HEK293 (cell line): ENCODE measurements at regions not wholly inside any gene's neighbourhood (a gene's known extent, or its start where the extent isn't known, plus 50 kb on each side); places are given as distances from the start of the nearest gene placed in this dataset.

Experiments
- CTCF ChIA-PET: fragments of 350-600 bp; formaldehyde crosslinking; extraction: SDS; loops from one replicate; lab custom pipeline; 2021; ENCODE audit warnings: antibody characterized with exemption; lab: Yijun Ruan, JAX
- POLR2A ChIA-PET: fragments of 300-600 bp; formaldehyde crosslinking; extraction: SDS; loops from one replicate; lab custom pipeline; 2020; ENCODE audit warnings: antibody characterized with exemption, inconsistent platforms; lab: Yijun Ruan, JAX
- H3K27ac ChIP-seq: fragments of 200-500 bp; sonication (Bioruptor generic); 2 replicates; pipeline ENCODE4 v1.5.1; 2014; ENCODE audit warnings: low read depth, low read length, control low read depth, inconsistent platforms; ENCODE audit errors: extremely low read depth
- H3K36me3 ChIP-seq, 2 experiments: fragments of 200-500 bp in 1 of 2; sonication (Bioruptor generic) in 1 of 2; 1 replicate in 1 of 2; 2 replicates in 1 of 2; pipeline ENCODE4 v1.5.1; 2014 to 2017; ENCODE audit warnings: inconsistent platforms in 2 of 2, low read length in 2 of 2; ENCODE audit not compliant: control insufficient read depth in 2 of 2, insufficient read depth in 1 of 2
- H3K4me1 ChIP-seq: fragments of 200-500 bp; sonication (Bioruptor generic); 2 replicates; pipeline ENCODE4 v1.5.1; 2014; ENCODE audit warnings: mild to moderate bottlenecking, low read length, inconsistent platforms; ENCODE audit not compliant: control insufficient read depth, insufficient read depth
- H3K4me3 ChIP-seq: 2 replicates; pipeline ENCODE4 v1.5.1; 2011; ENCODE audit warnings: low read depth, mild to moderate bottlenecking, control low read depth, low read length, moderate library complexity
- H3K9me3 ChIP-seq: fragments of 200-500 bp; sonication (Bioruptor generic); 2 replicates; pipeline ENCODE4 v1.5.1; 2014; ENCODE audit warnings: low read depth, low read length, inconsistent platforms; ENCODE audit not compliant: control insufficient read depth, insufficient read depth
- HOXA7 ChIP-seq: sonication (generic); formaldehyde crosslinking; IDR thresholded peaks from 2 replicates; pipeline ENCODE4 v1.8.1; 2022; ENCODE audit warnings: missing genetic modification reagents, borderline replicate concordance
- HOXC10 ChIP-seq: sonication (generic); formaldehyde crosslinking; IDR thresholded peaks from 2 replicates; pipeline ENCODE4 v1.8.1; 2023; ENCODE audit warnings: mild to moderate bottlenecking, missing genetic modification reagents
- ZBTB20 ChIP-seq: fragments of 450-650 bp; formaldehyde crosslinking; IDR thresholded peaks from 2 replicates; pipeline ENCODE4 v1.5.1; 2016; ENCODE audit warnings: missing biosample characterization, missing genetic modification characterization
- ZBTB21 ChIP-seq: fragments of 450-650 bp; formaldehyde crosslinking; IDR thresholded peaks from 2 replicates; pipeline ENCODE4 v1.5.1; 2017; ENCODE audit warnings: missing biosample characterization, missing genetic modification characterization
- ZNF112 ChIP-seq: fragments of 450-650 bp; formaldehyde crosslinking; IDR thresholded peaks from 2 replicates; pipeline ENCODE4 v1.5.0; 2017; ENCODE audit warnings: missing biosample characterization, missing genetic modification characterization
- ZNF184 ChIP-seq: fragments of 450-650 bp; IDR thresholded peaks from 2 replicates; pipeline ENCODE4 v1.5.1; 2018; ENCODE audit warnings: missing biosample characterization, mild to moderate bottlenecking, missing genetic modification characterization
- ZNF266 ChIP-seq: fragments of 450-650 bp; formaldehyde crosslinking; IDR thresholded peaks from 2 replicates; pipeline ENCODE4 v1.5.1; 2016; ENCODE audit warnings: missing biosample characterization, missing genetic modification characterization, low read depth
- ZNF341 ChIP-seq: fragments of 450-650 bp; formaldehyde crosslinking; IDR thresholded peaks from 2 replicates; pipeline ENCODE4; 2016; ENCODE audit warnings: low read depth, missing biosample characterization, missing genetic modification characterization
- ZNF354C ChIP-seq: fragments of 450-650 bp; formaldehyde crosslinking; IDR thresholded peaks from 2 replicates; pipeline ENCODE4 v1.5.1; 2016; ENCODE audit warnings: missing biosample characterization, missing genetic modification characterization, low read depth, borderline replicate concordance
- ZNF391 ChIP-seq: fragments of 450-650 bp; formaldehyde crosslinking; IDR thresholded peaks from 2 replicates; pipeline ENCODE4 v1.5.1; 2016; ENCODE audit warnings: low read depth, missing biosample characterization, missing genetic modification characterization, borderline replicate concordance
- ZNF510 ChIP-seq: fragments of 450-650 bp; formaldehyde crosslinking; IDR thresholded peaks from 2 replicates; pipeline ENCODE4 v1.5.1; 2018; ENCODE audit warnings: mild to moderate bottlenecking, missing genetic modification characterization, missing biosample characterization; ENCODE audit not compliant: insufficient replicate concordance
- ZNF585B ChIP-seq: fragments of 450-650 bp; formaldehyde crosslinking; IDR thresholded peaks from 2 replicates; pipeline ENCODE4 v1.5.1; 2016; ENCODE audit warnings: missing biosample characterization, missing genetic modification characterization
- ZNF664 ChIP-seq: fragments of 450-650 bp; formaldehyde crosslinking; IDR thresholded peaks from 2 replicates; pipeline ENCODE4 v1.5.1; 2016; ENCODE audit warnings: missing biosample characterization, missing genetic modification characterization
- ZNF777 ChIP-seq: fragments of 450-650 bp; formaldehyde crosslinking; IDR thresholded peaks from 2 replicates; pipeline ENCODE4 v1.5.1; 2017; ENCODE audit warnings: missing biosample characterization, missing genetic modification characterization, borderline replicate concordance
- ZNF837 ChIP-seq: fragments of 450-650 bp; formaldehyde crosslinking; IDR thresholded peaks from 2 replicates; pipeline ENCODE4 v1.5.1; 2016; ENCODE audit warnings: missing biosample characterization, missing genetic modification characterization
- ZSCAN16 ChIP-seq: fragments of 450-650 bp; formaldehyde crosslinking; IDR thresholded peaks from 2 replicates; pipeline ENCODE4 v1.5.1; 2016; ENCODE audit warnings: missing biosample characterization, missing genetic modification characterization
- TF ChIP-seq, protein P1 (sequence below): fragments of 450-650 bp; formaldehyde crosslinking; IDR thresholded peaks from 2 replicates; pipeline ENCODE4 v1.5.1; 2016; ENCODE audit warnings: missing biosample characterization, missing genetic modification characterization
- TF ChIP-seq, protein P2 (sequence below): fragments of 450-650 bp; IDR thresholded peaks from 2 replicates; pipeline ENCODE4 v1.5.1; 2018; ENCODE audit warnings: missing biosample characterization, mild to moderate bottlenecking, missing genetic modification characterization
- TF ChIP-seq, protein P3 (sequence below): fragments of 450-650 bp; formaldehyde crosslinking; IDR thresholded peaks from 2 replicates; pipeline ENCODE4 v1.5.1; 2017; ENCODE audit warnings: missing biosample characterization, mild to moderate bottlenecking, missing genetic modification characterization, moderate library complexity
- TF ChIP-seq, protein P4 (sequence below): fragments of 450-650 bp; formaldehyde crosslinking; IDR thresholded peaks from 2 replicates; pipeline ENCODE4 v1.5.1; 2017; ENCODE audit warnings: missing biosample characterization, missing genetic modification characterization
- TF ChIP-seq, protein P5 (sequence below): fragments of 450-650 bp; formaldehyde crosslinking; IDR thresholded peaks from 2 replicates; pipeline ENCODE4 v1.5.1; 2016; ENCODE audit warnings: missing biosample characterization, missing genetic modification characterization, borderline replicate concordance
- TF ChIP-seq, protein P6 (sequence below): fragments of 450-650 bp; formaldehyde crosslinking; IDR thresholded peaks from 2 replicates; pipeline ENCODE4 v1.5.1; 2016; ENCODE audit warnings: missing biosample characterization, missing genetic modification characterization
- TF ChIP-seq, protein P7 (sequence below): sonication (generic); formaldehyde crosslinking; IDR thresholded peaks from 2 replicates; pipeline ENCODE4 v1.8.1; 2022; ENCODE audit warnings: mild to moderate bottlenecking, moderate library complexity, missing genetic modification reagents

DNA sequence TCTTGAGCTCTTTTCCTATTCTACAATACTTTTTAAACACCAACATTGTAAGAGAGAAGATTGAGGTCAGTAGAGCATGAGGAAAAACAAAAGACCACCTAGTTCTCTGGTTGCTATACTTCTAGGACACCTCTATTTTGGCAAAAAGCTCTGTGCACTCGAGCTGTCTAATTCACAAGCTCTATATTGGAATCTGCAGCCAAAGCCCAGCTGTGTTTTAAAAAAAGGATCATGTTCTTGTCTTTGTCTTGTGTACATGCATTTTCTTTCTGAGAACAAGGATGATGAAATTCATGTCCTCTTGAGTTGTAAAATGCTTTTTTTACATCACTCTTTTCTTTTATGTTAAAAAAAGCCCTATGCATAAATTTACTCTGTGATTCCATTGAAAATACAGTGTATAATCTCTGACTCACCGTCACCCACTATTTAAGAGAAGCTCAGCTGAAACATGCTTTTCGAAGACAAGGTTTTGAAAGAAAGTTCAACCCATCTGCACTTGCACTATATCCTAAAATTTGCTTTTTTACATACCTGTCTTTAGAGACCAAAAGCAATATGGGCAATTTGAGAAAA is 215.5 kb upstream of the VSTM2A start:
- no peak for TF ChIP-seq ZNF266 (tag by site-specific recombination)
- no peak for TF ChIP-seq ZNF664 (tag by site-specific recombination)
- no peak for TF ChIP-seq ZNF391 (tag by site-specific recombination)
- TF ChIP-seq ZNF184 (tag by site-specific recombination) = no peak
- TF ChIP-seq, protein P1, sequence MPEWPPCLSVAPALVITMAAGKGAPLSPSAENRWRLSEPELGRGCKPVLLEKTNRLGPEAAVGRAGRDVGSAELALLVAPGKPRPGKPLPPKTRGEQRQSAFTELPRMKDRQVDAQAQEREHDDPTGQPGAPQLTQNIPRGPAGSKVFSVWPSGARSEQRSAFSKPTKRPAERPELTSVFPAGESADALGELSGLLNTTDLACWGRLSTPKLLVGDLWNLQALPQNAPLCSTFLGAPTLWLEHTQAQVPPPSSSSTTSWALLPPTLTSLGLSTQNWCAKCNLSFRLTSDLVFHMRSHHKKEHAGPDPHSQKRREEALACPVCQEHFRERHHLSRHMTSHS (tag by site-specific recombination) = no peak
- TF ChIP-seq, protein P2, sequence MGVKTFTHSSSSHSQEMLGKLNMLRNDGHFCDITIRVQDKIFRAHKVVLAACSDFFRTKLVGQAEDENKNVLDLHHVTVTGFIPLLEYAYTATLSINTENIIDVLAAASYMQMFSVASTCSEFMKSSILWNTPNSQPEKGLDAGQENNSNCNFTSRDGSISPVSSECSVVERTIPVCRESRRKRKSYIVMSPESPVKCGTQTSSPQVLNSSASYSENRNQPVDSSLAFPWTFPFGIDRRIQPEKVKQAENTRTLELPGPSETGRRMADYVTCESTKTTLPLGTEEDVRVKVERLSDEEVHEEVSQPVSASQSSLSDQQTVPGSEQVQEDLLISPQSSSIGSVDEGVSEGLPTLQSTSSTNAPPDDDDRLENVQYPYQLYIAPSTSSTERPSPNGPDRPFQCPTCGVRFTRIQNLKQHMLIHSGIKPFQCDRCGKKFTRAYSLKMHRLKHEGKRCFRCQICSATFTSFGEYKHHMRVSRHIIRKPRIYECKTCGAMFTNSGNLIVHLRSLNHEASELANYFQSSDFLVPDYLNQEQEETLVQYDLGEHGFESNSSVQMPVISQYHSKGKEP = no peak
- no peak for TF ChIP-seq ZNF354C (tag by site-specific recombination)
- TF ChIP-seq, protein P3, sequence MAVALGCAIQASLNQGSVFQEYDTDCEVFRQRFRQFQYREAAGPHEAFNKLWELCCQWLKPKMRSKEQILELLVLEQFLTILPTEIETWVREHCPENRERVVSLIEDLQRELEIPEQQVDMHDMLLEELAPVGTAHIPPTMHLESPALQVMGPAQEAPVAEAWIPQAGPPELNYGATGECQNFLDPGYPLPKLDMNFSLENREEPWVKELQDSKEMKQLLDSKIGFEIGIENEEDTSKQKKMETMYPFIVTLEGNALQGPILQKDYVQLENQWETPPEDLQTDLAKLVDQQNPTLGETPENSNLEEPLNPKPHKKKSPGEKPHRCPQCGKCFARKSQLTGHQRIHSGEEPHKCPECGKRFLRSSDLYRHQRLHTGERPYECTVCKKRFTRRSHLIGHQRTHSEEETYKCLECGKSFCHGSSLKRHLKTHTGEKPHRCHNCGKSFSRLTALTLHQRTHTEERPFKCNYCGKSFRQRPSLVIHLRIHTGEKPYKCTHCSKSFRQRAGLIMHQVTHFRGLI (tag by site-specific recombination) = no peak
- no peak for TF ChIP-seq ZSCAN16 (tag by site-specific recombination)
- TF ChIP-seq ZBTB20 (tag by site-specific recombination) = no peak
- no peak for TF ChIP-seq HOXA7 (CRISPR knock-in tag)
- TF ChIP-seq HOXC10 = no peak
- no peak for TF ChIP-seq ZNF112 (tag by site-specific recombination)
- TF ChIP-seq ZBTB21 (tag by site-specific recombination) = no peak
- TF ChIP-seq ZNF510 = no peak
- no peak for TF ChIP-seq ZNF777 (tag by site-specific recombination)
- TF ChIP-seq, protein P4, sequence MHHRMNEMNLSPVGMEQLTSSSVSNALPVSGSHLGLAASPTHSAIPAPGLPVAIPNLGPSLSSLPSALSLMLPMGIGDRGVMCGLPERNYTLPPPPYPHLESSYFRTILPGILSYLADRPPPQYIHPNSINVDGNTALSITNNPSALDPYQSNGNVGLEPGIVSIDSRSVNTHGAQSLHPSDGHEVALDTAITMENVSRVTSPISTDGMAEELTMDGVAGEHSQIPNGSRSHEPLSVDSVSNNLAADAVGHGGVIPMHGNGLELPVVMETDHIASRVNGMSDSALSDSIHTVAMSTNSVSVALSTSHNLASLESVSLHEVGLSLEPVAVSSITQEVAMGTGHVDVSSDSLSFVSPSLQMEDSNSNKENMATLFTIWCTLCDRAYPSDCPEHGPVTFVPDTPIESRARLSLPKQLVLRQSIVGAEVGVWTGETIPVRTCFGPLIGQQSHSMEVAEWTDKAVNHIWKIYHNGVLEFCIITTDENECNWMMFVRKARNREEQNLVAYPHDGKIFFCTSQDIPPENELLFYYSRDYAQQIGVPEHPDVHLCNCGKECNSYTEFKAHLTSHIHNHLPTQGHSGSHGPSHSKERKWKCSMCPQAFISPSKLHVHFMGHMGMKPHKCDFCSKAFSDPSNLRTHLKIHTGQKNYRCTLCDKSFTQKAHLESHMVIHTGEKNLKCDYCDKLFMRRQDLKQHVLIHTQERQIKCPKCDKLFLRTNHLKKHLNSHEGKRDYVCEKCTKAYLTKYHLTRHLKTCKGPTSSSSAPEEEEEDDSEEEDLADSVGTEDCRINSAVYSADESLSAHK (tag by site-specific recombination) = no peak
- no peaks in the 10 kb centered on the region for H3K4me1 ChIP-seq
- ChIA-PET POLR2A (no interaction called here), CTCF (no interaction called here)
- no peak overlapping the region for H3K27ac ChIP-seq
- no peaks in the 10 kb centered on the region for H3K9me3 ChIP-seq
- no peaks in the 10 kb centered on the region for H3K36me3 ChIP-seq
- H3K4me3 ChIP-seq = no peak overlapping the region

DNA sequence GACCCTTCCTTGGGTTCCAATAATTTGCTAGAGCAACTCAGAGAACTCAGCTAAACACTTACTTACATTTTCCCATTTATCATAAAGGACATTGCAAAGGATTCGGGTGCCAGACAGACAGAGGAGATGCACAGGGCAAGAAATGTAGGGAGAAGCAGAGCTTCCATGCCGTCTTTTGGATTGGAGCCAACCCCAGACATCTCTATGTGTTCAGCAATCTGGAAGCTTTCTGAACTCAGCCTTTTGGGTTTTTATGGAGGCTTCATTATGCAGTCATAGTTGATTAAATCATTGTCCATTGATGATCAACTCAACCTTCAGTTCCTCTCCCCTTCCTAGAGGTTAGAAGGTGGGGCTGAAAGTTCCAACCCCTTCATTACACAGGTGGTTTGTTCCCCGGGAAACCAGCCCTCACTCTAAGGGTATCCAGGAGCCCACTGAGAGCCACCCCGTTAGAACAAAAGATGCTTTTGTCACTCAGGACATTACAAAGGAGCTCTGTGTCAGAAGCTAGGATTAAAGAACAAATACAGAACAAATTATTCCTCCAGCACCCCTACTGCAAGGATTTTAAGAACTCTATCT is 211.9 kb upstream of the VSTM2A start:
- CTCF ChIA-PET = interaction anchor here (0.6 kb wide), 2 partner anchors 411 to 1843 kb away, joined by 3 read pairs; no protein-coding TSS in a partner anchor
- H3K9me3 ChIP-seq = no peaks in the 10 kb centered on the region
- H3K4me1 ChIP-seq = no peaks in the 10 kb centered on the region
- H3K36me3 ChIP-seq = no peaks in the 10 kb centered on the region
- H3K4me3 ChIP-seq = no peak overlapping the region
- POLR2A ChIA-PET = no interaction called here
- H3K27ac ChIP-seq = no peak overlapping the region
- TF ChIP-seq, protein P5, sequence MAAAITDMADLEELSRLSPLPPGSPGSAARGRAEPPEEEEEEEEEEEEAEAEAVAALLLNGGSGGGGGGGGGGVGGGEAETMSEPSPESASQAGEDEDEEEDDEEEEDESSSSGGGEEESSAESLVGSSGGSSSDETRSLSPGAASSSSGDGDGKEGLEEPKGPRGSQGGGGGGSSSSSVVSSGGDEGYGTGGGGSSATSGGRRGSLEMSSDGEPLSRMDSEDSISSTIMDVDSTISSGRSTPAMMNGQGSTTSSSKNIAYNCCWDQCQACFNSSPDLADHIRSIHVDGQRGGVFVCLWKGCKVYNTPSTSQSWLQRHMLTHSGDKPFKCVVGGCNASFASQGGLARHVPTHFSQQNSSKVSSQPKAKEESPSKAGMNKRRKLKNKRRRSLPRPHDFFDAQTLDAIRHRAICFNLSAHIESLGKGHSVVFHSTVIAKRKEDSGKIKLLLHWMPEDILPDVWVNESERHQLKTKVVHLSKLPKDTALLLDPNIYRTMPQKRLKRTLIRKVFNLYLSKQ (tag by site-specific recombination) = no peak
- TF ChIP-seq, protein P6, sequence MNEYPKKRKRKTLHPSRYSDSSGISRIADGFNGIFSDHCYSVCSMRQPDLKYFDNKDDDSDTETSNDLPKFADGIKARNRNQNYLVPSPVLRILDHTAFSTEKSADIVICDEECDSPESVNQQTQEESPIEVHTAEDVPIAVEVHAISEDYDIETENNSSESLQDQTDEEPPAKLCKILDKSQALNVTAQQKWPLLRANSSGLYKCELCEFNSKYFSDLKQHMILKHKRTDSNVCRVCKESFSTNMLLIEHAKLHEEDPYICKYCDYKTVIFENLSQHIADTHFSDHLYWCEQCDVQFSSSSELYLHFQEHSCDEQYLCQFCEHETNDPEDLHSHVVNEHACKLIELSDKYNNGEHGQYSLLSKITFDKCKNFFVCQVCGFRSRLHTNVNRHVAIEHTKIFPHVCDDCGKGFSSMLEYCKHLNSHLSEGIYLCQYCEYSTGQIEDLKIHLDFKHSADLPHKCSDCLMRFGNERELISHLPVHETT (tag by site-specific recombination) = no peak
- TF ChIP-seq, protein P7, sequence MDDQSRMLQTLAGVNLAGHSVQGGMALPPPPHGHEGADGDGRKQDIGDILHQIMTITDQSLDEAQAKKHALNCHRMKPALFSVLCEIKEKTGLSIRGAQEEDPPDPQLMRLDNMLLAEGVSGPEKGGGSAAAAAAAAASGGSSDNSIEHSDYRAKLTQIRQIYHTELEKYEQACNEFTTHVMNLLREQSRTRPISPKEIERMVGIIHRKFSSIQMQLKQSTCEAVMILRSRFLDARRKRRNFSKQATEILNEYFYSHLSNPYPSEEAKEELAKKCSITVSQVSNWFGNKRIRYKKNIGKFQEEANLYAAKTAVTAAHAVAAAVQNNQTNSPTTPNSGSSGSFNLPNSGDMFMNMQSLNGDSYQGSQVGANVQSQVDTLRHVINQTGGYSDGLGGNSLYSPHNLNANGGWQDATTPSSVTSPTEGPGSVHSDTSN = no peak
- no peak for TF ChIP-seq ZNF585B (tag by site-specific recombination)
- TF ChIP-seq ZNF341 = no peak
- TF ChIP-seq ZNF837 (tag by site-specific recombination) = no peak
